ENCODE measurements at regions not wholly inside any gene's neighbourhood (a gene's known extent, or its start where the extent isn't known, plus 50 kb on each side); places are given as distances from the start of the nearest gene placed in this dataset.

- DNase-seq (ENCODE audit: insufficient read length, low spot score): no peak
- no peak for FAIRE-seq
- TF ChIP-seq CTCF (IDR thresholded peaks at IDR 0.05; ENCODE audit: insufficient read depth, missing control alignments): peak; percentile 28
Measured at GRCh38 chr7:51732951-51733350, 416.3 kb upstream of the COBL start.

- FAIRE-seq (no peak), DNase-seq (ENCODE audit: insufficient read length, low spot score) (no peak)
- no peak for TF ChIP-seq CTCF (IDR thresholded peaks at IDR 0.05; ENCODE audit: insufficient read depth, missing control alignments)
Measured at GRCh38 chr7:51732116-51732515, 415.5 kb upstream of the COBL start.

GRCh38 chr7:51731075-51731474 lies 414.5 kb upstream of the COBL start:
- no peak for TF ChIP-seq CTCF (IDR thresholded peaks at IDR 0.05; ENCODE audit: insufficient read depth, missing control alignments)
- no peak for FAIRE-seq
- no peak for DNase-seq (ENCODE audit: insufficient read length, low spot score)

GRCh38 chr7:51727441-51727840 lies 410.8 kb upstream of the COBL start:
- no peak for FAIRE-seq
- no peak for DNase-seq (ENCODE audit: insufficient read length, low spot score)
- no peak for TF ChIP-seq CTCF (IDR thresholded peaks at IDR 0.05; ENCODE audit: insufficient read depth, missing control alignments)

- DNase-seq (ENCODE audit: insufficient read length, low spot score): no peak
- TF ChIP-seq CTCF (IDR thresholded peaks at IDR 0.05; ENCODE audit: insufficient read depth, missing control alignments): no peak
- FAIRE-seq: no peak
Measured at GRCh38 chr7:51706851-51707250, 390.2 kb upstream of the COBL start.

GRCh38 chr7:51705701-51706100 lies 389.1 kb upstream of the COBL start:
- FAIRE-seq (no peak), DNase-seq (ENCODE audit: insufficient read length, low spot score) (no peak)
- TF ChIP-seq CTCF (IDR thresholded peaks at IDR 0.05; ENCODE audit: insufficient read depth, missing control alignments): no peak

GRCh38 chr7:51702673-51703072 lies 386.1 kb upstream of the COBL start:
- FAIRE-seq (no peak), DNase-seq (ENCODE audit: insufficient read length, low spot score) (no peak)
- TF ChIP-seq CTCF (IDR thresholded peaks at IDR 0.05; ENCODE audit: insufficient read depth, missing control alignments): no peak

Measured in D721Med (cell line).